ENCODE measurements at regions not wholly inside any gene's neighbourhood (a gene's known extent, or its start where the extent isn't known, plus 50 kb on each side); places are given as distances from the start of the nearest gene placed in this dataset.
A peak's percentile ranks its signal among the peaks of the same experiment; 100 is the strongest.

GRCh38 chr21:15274701-15275485 is 210.1 kb upstream of the NRIP1 start:
- no peak overlapping the region for H3K4me3 Mint-ChIP-seq
- no peak overlapping the region for H3K27ac Mint-ChIP-seq
- ATAC-seq (ENCODE audit: low read depth), result no peak
- DNase-seq (ENCODE audit: low spot score in 2 of 2), result no peak
- no peaks in the 10 kb centered on the region for H3K36me3 Mint-ChIP-seq
- no peaks in the 10 kb centered on the region for H3K9me3 Mint-ChIP-seq
- H3K27me3 Mint-ChIP-seq, result peaks cover 3% of the 10 kb centered on the region
- H3K4me1 Mint-ChIP-seq, result no peaks in the 10 kb centered on the region

DNA sequence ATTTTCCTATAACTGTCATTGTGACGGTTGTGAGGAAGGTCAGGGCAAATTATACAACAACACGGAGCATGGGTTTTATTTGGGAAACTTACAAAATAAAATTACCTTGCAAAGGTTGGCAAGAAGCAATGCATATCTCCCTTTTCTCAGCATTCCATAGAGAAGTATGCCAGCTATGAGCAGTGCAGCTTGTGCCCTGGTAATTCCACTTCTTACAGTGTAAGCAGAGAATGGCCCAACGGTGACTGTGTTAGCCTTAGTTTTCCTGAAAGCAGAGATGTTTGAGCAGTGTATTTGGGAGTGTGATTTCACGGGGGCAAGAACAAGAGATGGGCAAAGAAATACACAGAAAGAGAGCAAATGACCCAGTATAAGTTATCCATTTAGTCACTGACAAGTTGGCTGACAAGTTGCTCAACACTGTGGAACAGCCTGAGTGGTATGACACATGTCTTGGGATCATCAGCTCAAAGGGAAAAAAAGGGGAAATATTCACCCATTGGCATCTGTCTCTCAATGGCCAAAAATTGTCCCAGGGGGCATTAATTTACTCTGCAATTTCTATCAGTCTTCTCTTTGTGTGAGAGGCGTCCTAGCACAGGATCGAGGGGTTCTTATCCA is 210.9 kb upstream of the NRIP1 start:
- H3K4me3 Mint-ChIP-seq, result no peak overlapping the region
- no peaks in the 10 kb centered on the region for H3K4me1 Mint-ChIP-seq
- ATAC-seq (ENCODE audit: low read depth) (no peak), DNase-seq (ENCODE audit: low spot score in 2 of 2) (no peak)
- no peak overlapping the region for H3K27ac Mint-ChIP-seq
- H3K36me3 Mint-ChIP-seq, result no peaks in the 10 kb centered on the region
- no peaks in the 10 kb centered on the region for H3K9me3 Mint-ChIP-seq
- peaks cover 3% of the 10 kb centered on the region for H3K27me3 Mint-ChIP-seq

GRCh38 chr21:15276243-15276642 is 211.4 kb upstream of the NRIP1 start:
- Mint-ChIP-seq H3K36me3 (no peaks in the 10 kb centered on the region), H3K27ac (no peak overlapping the region), H3K4me1 (no peaks in the 10 kb centered on the region), H3K27me3 (peaks cover 3% of the 10 kb centered on the region), H3K9me3 (no peaks in the 10 kb centered on the region), H3K4me3 (no peak overlapping the region)
- DNase-seq (ENCODE audit: low spot score in 2 of 2) (no peak), ATAC-seq (ENCODE audit: low read depth) (no peak)

- Mint-ChIP-seq H3K36me3 (no peaks in the 10 kb centered on the region), H3K27ac (no peak overlapping the region), H3K9me3 (peaks cover 1% of the 10 kb centered on the region), H3K27me3 (peaks cover 3% of the 10 kb centered on the region), H3K4me3 (no peak overlapping the region), H3K4me1 (no peaks in the 10 kb centered on the region)
- ATAC-seq (ENCODE audit: low read depth) (no peak), DNase-seq (ENCODE audit: low spot score in 2 of 2) (no peak)
These were observed 212.7 kb upstream of the NRIP1 start for GRCh38 chr21:15277466-15277865.

DNA sequence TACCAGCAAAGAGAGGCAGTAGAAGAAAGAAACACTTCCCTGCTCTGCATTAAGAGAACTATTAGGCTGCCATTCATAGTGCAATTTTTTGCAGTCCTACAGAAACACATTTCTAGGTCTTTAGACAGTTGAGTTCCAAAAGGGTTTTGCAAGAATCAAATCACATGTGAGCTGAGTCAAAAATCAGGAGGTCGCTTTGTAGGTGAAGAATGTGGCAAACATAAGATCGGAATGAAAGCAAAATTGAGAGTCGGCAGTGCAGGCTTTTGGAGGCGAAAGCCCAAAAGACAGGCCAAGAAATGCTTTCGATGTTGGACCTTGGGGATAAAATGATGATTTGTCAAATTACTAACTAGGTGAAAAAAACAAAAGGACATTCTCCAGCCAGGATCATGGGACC is 213.5 kb upstream of the NRIP1 start:
- Mint-ChIP-seq H3K9me3 (peaks cover 1% of the 10 kb centered on the region), H3K4me1 (no peaks in the 10 kb centered on the region), H3K36me3 (no peaks in the 10 kb centered on the region), H3K27ac (no peak overlapping the region), H3K4me3 (no peak overlapping the region), H3K27me3 (peaks cover 3% of the 10 kb centered on the region)
- ATAC-seq (ENCODE audit: low read depth), result no peak
- DNase-seq (ENCODE audit: low spot score in 2 of 2), result no peak

GRCh38 chr21:15278851-15279250 is 214.1 kb upstream of the NRIP1 start:
- no peak for ATAC-seq (ENCODE audit: low read depth)
- DNase-seq (ENCODE audit: low spot score in 2 of 2), result no peak
- H3K4me1 Mint-ChIP-seq, result no peaks in the 10 kb centered on the region
- H3K9me3 Mint-ChIP-seq, result peaks cover 1% of the 10 kb centered on the region
- H3K4me3 Mint-ChIP-seq, result no peak overlapping the region
- H3K27ac Mint-ChIP-seq, result no peak overlapping the region
- H3K27me3 Mint-ChIP-seq, result peaks cover 3% of the 10 kb centered on the region
- no peaks in the 10 kb centered on the region for H3K36me3 Mint-ChIP-seq

GRCh38 chr21:15279482-15279881 is 214.7 kb upstream of the NRIP1 start:
- Mint-ChIP-seq H3K9me3 (peaks cover 1% of the 10 kb centered on the region), H3K27me3 (peaks cover 3% of the 10 kb centered on the region), H3K36me3 (no peaks in the 10 kb centered on the region), H3K27ac (no peak overlapping the region), H3K4me3 (no peak overlapping the region), H3K4me1 (no peaks in the 10 kb centered on the region)
- no peak for ATAC-seq (ENCODE audit: low read depth)
- DNase-seq (ENCODE audit: low spot score in 2 of 2), result no peak

DNA sequence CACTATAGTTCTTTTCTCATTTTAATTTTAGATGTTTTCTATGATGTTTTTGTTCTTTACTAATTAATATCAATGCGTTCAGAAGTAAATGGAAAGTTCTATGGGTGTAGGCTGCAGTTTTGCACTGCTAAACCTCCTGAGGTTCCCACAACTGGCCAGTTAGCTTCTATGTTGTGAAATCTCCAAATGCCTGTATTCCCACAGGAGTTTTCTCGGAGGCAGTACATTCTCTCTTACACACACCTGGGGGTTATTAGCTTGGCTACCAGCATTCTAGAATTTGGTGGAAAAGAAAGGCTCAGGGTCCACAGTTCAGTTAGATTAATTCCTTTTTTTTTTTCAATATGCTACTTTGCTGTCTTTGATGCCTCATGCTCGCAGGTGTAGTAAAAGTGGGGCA is 216.9 kb upstream of the NRIP1 start:
- Mint-ChIP-seq H3K4me1 (no peaks in the 10 kb centered on the region), H3K4me3 (no peak overlapping the region), H3K9me3 (peaks cover 1% of the 10 kb centered on the region), H3K36me3 (no peaks in the 10 kb centered on the region), H3K27ac (no peak overlapping the region), H3K27me3 (no peaks in the 10 kb centered on the region)
- DNase-seq (ENCODE audit: low spot score in 2 of 2), result no peak
- no peak for ATAC-seq (ENCODE audit: low read depth)

GRCh38 chr21:15282665-15283064 is 217.9 kb upstream of the NRIP1 start:
- DNase-seq (ENCODE audit: low spot score in 2 of 2) (no peak), ATAC-seq (ENCODE audit: low read depth) (no peak)
- H3K27me3 Mint-ChIP-seq, result no peaks in the 10 kb centered on the region
- H3K4me1 Mint-ChIP-seq, result no peaks in the 10 kb centered on the region
- no peaks in the 10 kb centered on the region for H3K36me3 Mint-ChIP-seq
- H3K4me3 Mint-ChIP-seq, result no peak overlapping the region
- no peak overlapping the region for H3K27ac Mint-ChIP-seq
- peaks cover 1% of the 10 kb centered on the region for H3K9me3 Mint-ChIP-seq

DNA sequence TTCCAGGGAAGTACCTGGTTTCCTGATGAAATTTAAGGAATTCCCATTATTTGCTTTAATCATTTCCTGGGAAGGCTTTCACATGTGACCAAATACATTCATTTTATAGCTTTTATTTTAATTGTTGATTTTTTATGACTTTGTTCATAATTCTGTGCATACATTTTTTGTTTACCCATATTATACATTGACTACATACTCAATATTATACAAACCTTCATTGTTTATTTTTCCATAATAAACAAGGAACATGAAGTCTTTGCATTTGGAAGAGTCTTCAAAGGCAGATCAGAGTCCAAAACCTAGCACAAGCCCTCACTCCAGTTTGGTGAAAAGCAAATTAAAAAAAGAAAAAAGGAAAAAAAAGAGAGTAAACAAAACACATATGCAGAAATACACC is 218.3 kb upstream of the NRIP1 start:
- DNase-seq (ENCODE audit: low spot score in 2 of 2), result no peak

GRCh38 chr21:15283789-15284188 is 219.0 kb upstream of the NRIP1 start:
- Mint-ChIP-seq H3K9me3 (peaks cover 1% of the 10 kb centered on the region), H3K4me1 (no peaks in the 10 kb centered on the region), H3K27me3 (no peaks in the 10 kb centered on the region), H3K4me3 (no peak overlapping the region), H3K27ac (no peak overlapping the region), H3K36me3 (no peaks in the 10 kb centered on the region)
- ATAC-seq (ENCODE audit: low read depth), result no peak
- DNase-seq (ENCODE audit: low spot score in 2 of 2), result no peak

More for the DNA sequence above, 218.3 kb upstream of the NRIP1 start:
- H3K36me3 Mint-ChIP-seq, result no peaks in the 10 kb centered on the region
- no peak overlapping the region for H3K27ac Mint-ChIP-seq
- peaks cover 1% of the 10 kb centered on the region for H3K9me3 Mint-ChIP-seq
- no peaks in the 10 kb centered on the region for H3K27me3 Mint-ChIP-seq
- no peak for ATAC-seq (ENCODE audit: low read depth)
- no peaks in the 10 kb centered on the region for H3K4me1 Mint-ChIP-seq
- no peak overlapping the region for H3K4me3 Mint-ChIP-seq

- no peak for ATAC-seq (ENCODE audit: low read depth)
- Mint-ChIP-seq H3K27ac (no peak overlapping the region), H3K36me3 (no peaks in the 10 kb centered on the region), H3K4me3 (no peak overlapping the region), H3K27me3 (peaks cover 1% of the 10 kb centered on the region), H3K9me3 (peaks cover 1% of the 10 kb centered on the region), H3K4me1 (no peaks in the 10 kb centered on the region)
- no peak for DNase-seq (ENCODE audit: low spot score in 2 of 2)
These were observed 220.8 kb upstream of the NRIP1 start for GRCh38 chr21:15285556-15285955.

DNA sequence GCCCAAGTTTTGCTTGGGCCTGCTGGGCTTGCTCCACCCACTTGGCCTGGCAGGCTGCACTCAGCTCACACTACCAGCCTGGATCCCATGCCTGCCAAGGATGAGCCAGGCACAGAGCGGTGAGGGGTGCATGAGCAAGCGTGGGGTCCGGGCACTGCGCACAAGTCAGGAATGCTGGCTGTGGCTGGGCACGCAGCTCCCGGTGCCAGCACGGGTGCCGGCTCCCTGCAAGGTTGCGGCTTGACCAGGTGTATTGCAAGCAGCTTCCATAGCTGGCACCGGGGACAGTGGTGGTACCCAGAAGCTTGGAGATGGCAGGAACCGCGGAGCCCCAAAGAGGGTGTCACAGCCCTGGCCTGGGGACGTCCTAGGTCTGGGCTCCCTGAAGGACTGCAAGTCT is 224.4 kb upstream of the NRIP1 start:
- H3K9me3 Mint-ChIP-seq, result no peaks in the 10 kb centered on the region
- H3K27me3 Mint-ChIP-seq, result peaks cover 4% of the 10 kb centered on the region
- ATAC-seq (ENCODE audit: low read depth), result no peak
- DNase-seq (ENCODE audit: low spot score in 2 of 2), result no peak
- no peak overlapping the region for H3K4me3 Mint-ChIP-seq
- H3K36me3 Mint-ChIP-seq, result no peaks in the 10 kb centered on the region
- H3K4me1 Mint-ChIP-seq, result no peaks in the 10 kb centered on the region
- H3K27ac Mint-ChIP-seq, result no peak overlapping the region

GRCh38 chr21:15289896-15290841 is 225.4 kb upstream of the NRIP1 start:
- no peak overlapping the region for H3K27ac Mint-ChIP-seq
- no peak for DNase-seq (ENCODE audit: low spot score in 2 of 2)
- ATAC-seq (ENCODE audit: low read depth), result peak; percentile 19
- H3K27me3 Mint-ChIP-seq, result peaks cover 4% of the 10 kb centered on the region
- no peak overlapping the region for H3K4me3 Mint-ChIP-seq
- no peaks in the 10 kb centered on the region for H3K9me3 Mint-ChIP-seq
- no peaks in the 10 kb centered on the region for H3K4me1 Mint-ChIP-seq
- H3K36me3 Mint-ChIP-seq, result no peaks in the 10 kb centered on the region

All from memory B cell (primary cell).